HFFc6 (cell line): ENCODE measurements at regions not wholly inside any gene's neighbourhood (a gene's known extent, or its start where the extent isn't known, plus 50 kb on each side); places are given as distances from the start of the nearest gene placed in this dataset.

ENCODE experiments used
- DNase-seq: peaks from one replicate; pipeline ENCODE4 v3.0.0-alpha.2; 2018
- H3K27ac Mint-ChIP-seq: 2 replicates; pipeline ENCODE4 v1.8.0; 2020; ENCODE audit warnings: mild to moderate bottlenecking, mixed read lengths
- H3K27me3 Mint-ChIP-seq: 2 replicates; pipeline ENCODE4 v1.8.0; 2021; ENCODE audit warnings: mild to moderate bottlenecking, moderate library complexity, mixed read lengths; ENCODE audit not compliant: insufficient read depth
- H3K36me3 Mint-ChIP-seq: 2 replicates; pipeline ENCODE4 v1.8.0; 2021; ENCODE audit warnings: low read depth, mixed read lengths
- H3K4me1 Mint-ChIP-seq: 2 replicates; pipeline ENCODE4 v1.8.0; 2020; ENCODE audit warnings: low read depth, mixed read lengths
- H3K4me3 Mint-ChIP-seq: 2 replicates; pipeline ENCODE4 v1.8.0; 2020; ENCODE audit warnings: mild to moderate bottlenecking, moderate library complexity, mixed read lengths
- H3K9me3 Mint-ChIP-seq: 2 replicates; pipeline ENCODE4 v1.8.0; 2020; ENCODE audit warnings: mild to moderate bottlenecking, mixed read lengths
- TF ChIP-seq, protein P1 (sequence below): fragments of 200-600 bp; sonication (generic); IDR thresholded peaks from 2 replicates; pipeline ENCODE4 v1.5.0; 2021; ENCODE audit warnings: antibody characterized with exemption, mild to moderate bottlenecking

DNA sequence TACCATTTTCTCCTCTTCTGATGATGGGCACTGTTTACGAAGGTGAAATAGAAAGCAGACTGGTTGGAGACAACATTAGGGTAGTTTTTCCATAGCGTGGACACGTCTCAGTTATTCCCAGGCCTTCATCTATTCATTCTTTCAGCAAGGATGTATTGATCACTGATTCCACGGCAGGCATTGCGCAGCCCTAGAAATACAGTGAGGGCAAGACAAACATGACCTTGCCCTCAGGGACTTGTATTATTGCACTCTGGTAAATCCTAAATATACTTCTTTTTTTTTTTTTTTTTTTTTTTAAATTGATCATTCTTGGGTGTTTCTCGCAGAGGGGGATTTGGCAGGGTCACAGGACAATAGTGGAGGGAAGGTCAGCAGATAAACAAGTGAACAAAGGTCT, 167.3 kb upstream of the SPRED2 start:
- no peak overlapping the region for H3K4me3 Mint-ChIP-seq
- peaks cover 2% of the 10 kb centered on the region; the same call in 1 of the 2 replicates for H3K27me3 Mint-ChIP-seq
- TF ChIP-seq, protein P1, sequence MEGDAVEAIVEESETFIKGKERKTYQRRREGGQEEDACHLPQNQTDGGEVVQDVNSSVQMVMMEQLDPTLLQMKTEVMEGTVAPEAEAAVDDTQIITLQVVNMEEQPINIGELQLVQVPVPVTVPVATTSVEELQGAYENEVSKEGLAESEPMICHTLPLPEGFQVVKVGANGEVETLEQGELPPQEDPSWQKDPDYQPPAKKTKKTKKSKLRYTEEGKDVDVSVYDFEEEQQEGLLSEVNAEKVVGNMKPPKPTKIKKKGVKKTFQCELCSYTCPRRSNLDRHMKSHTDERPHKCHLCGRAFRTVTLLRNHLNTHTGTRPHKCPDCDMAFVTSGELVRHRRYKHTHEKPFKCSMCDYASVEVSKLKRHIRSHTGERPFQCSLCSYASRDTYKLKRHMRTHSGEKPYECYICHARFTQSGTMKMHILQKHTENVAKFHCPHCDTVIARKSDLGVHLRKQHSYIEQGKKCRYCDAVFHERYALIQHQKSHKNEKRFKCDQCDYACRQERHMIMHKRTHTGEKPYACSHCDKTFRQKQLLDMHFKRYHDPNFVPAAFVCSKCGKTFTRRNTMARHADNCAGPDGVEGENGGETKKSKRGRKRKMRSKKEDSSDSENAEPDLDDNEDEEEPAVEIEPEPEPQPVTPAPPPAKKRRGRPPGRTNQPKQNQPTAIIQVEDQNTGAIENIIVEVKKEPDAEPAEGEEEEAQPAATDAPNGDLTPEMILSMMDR: no peak
- H3K4me1 Mint-ChIP-seq: peaks cover 19% of the 10 kb centered on the region
- no peaks in the 10 kb centered on the region for H3K36me3 Mint-ChIP-seq
- no peak overlapping the region for H3K27ac Mint-ChIP-seq
- no peak for DNase-seq
- no peaks in the 10 kb centered on the region for H3K9me3 Mint-ChIP-seq

DNA sequence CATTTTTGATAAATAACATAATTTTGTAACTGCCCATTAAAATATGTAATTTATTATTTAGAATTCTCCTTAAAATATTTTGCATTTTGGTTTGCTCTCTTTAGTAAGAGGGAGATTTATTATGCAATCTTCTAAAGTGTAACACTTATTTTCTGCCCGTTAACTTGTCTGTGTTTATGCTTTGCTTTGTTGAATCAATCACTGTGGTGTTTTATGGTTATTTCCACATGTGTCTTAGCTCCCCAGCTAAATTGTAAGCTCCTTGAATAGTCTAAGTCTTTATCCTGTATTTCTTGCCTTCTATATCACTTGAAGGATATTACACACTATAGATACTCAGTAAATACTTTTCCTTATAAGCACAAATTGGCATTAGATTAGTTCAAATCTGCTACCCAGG, 166.6 kb upstream of the SPRED2 start:
- Mint-ChIP-seq H3K27ac (no peak overlapping the region), H3K4me3 (no peak overlapping the region), H3K36me3 (no peaks in the 10 kb centered on the region), H3K27me3 (peaks cover 2% of the 10 kb centered on the region; the same call in 1 of the 2 replicates), H3K4me1 (peaks cover 12% of the 10 kb centered on the region), H3K9me3 (no peaks in the 10 kb centered on the region)
- DNase-seq: no peak
- TF ChIP-seq, protein P1: no peak

DNA sequence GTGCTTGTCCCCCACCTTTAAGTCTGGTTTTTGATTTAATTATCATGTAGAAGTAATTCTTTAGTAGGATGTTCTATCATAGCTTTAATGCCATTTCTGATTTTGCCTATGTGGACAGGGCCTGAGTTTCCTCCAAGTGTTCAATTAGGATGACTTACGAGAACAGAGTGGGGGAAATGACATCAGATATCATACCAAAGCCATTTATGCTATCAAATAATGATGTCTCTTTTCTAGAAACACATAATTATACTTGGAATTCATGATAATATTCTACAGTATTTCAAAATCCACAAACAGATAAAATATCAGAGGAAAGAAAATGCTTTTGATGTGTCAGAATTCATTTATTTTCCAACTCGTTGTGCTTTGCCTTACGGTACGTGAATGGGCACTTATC, 165.9 kb upstream of the SPRED2 start:
- Mint-ChIP-seq H3K27ac (no peak overlapping the region), H3K4me3 (no peak overlapping the region), H3K4me1 (peaks cover 10% of the 10 kb centered on the region), H3K36me3 (no peaks in the 10 kb centered on the region), H3K27me3 (peaks cover 2% of the 10 kb centered on the region; the same call in 1 of the 2 replicates), H3K9me3 (no peaks in the 10 kb centered on the region)
- TF ChIP-seq, protein P1: no peak
- DNase-seq: no peak

DNA sequence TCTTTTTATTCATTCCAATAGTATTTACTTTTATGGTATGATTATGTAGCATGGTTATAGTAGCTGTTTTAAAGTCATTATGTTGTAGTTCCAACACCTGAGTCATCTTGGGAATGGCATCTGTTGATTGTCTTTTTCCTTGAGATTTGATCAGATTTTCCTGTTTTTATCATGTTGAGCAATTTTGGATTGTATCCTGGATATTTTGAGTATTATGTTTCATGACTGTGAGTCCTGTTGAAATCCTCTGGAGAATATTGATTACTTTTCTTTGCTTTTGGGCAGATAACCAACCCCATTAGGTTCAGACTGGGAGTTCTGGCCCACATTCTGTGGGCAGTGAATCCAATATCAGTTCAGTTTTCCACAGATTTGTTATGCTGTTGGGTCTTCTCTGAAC, 163.2 kb upstream of the SPRED2 start:
- peaks cover 6% of the 10 kb centered on the region for H3K27me3 Mint-ChIP-seq

DNA sequence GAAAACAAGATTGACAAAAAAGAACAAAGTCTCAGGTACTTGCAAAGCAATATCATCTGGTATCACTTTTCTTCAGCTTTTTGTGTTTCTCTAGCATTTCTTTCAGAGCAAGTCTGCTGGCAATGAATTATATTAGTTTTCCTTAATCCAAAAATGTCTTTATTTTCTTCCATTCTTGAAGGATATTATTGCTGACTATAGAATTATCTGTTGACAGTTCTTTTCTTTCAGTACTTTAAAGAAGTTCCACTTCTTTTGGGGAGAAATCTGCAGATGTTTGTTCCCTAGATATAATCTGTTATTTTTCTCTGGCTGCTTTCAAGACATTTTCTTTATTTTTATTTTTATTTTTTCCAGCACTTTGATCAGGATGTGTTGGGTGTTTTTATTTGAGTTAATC, 161.8 kb upstream of the SPRED2 start:
- no peaks in the 10 kb centered on the region for H3K36me3 Mint-ChIP-seq
- DNase-seq: no peak
- TF ChIP-seq, protein P1: no peak
- peaks cover 10% of the 10 kb centered on the region for H3K27me3 Mint-ChIP-seq
- H3K4me3 Mint-ChIP-seq: no peak overlapping the region
- H3K27ac Mint-ChIP-seq: no peak overlapping the region
- peaks cover 10% of the 10 kb centered on the region for H3K4me1 Mint-ChIP-seq
- H3K9me3 Mint-ChIP-seq: no peaks in the 10 kb centered on the region

More for the DNA sequence above, 163.2 kb upstream of the SPRED2 start:
- Mint-ChIP-seq H3K36me3 (no peaks in the 10 kb centered on the region), H3K4me1 (peaks cover 10% of the 10 kb centered on the region), H3K27ac (0 out of 2 replicates have a peak overlapping the region, but pooled peaks have one; percentile 12), H3K4me3 (no peak overlapping the region), H3K9me3 (no peaks in the 10 kb centered on the region)
- TF ChIP-seq, protein P1: no peak
- DNase-seq: peak; percentile 28

DNA sequence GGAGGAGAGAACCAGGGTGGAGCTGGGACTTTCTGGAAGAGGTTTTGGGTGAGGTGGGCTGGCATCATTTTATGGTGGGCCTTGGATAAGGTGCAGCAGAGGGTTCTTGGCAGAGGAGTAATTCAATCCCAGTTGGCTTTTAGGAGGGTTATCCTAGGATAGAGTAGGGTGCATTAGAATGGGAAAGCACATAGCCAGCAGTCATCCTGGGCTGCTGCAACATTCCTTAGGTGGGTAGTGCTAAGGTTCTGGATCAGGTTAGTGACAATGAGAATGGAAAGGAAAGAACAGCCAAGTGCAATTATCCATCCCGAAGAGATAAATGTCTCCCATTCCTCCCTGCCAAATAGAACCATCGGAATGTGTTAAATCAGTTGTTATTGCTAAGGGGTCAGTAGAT, 157.3 kb upstream of the SPRED2 start:
- peaks cover 13% of the 10 kb centered on the region for H3K27me3 Mint-ChIP-seq
- no peaks in the 10 kb centered on the region; the same call in 1 of the 2 replicates for H3K36me3 Mint-ChIP-seq
- DNase-seq: no peak
- peaks cover 5% of the 10 kb centered on the region; the same call in 1 of the 2 replicates for H3K9me3 Mint-ChIP-seq
- TF ChIP-seq, protein P1: no peak
- no peak overlapping the region for H3K4me3 Mint-ChIP-seq
- H3K4me1 Mint-ChIP-seq: no peaks in the 10 kb centered on the region
- H3K27ac Mint-ChIP-seq: no peak overlapping the region
